ENCODE measurements at regions not wholly inside any gene's neighbourhood (a gene's known extent, or its start where the extent isn't known, plus 50 kb on each side); places are given as distances from the start of the nearest gene placed in this dataset.

GRCh38 chr18:51480407-51481261 lies 283.2 kb upstream of the MEX3C start:
- ChIA-PET POLR2A (no interaction called here), RAD21 (ENCODE audit: low non-redundant PET in 1 of 2, low total read pairs in 2 of 2, uncharacterized antibody in 2 of 2, unreplicated experiment in 2 of 2) (interaction anchor here in 1 of 2 experiments (0.6 kb wide), 1 partner anchor 64 kb away, joined by 3 read pairs; no protein-coding TSS in a partner anchor), CTCF (no interaction called here)
- H3K4me3 ChIP-seq (replicated peaks in 1 of 2; ENCODE audit: low read depth in 1 of 2, low read length in 2 of 2) = no peak overlapping the region
- no peak for ATAC-seq
- H3K79me2 ChIP-seq (ENCODE audit: insufficient read depth, low read length) = no peaks in the 10 kb centered on the region
- H3K4me2 ChIP-seq (ENCODE audit: low read length) = no peak overlapping the region
- intact Hi-C loops (cut with micrococcal nuclease) = no loop called here
- no peaks in the 10 kb centered on the region for H3K36me3 ChIP-seq (ENCODE audit: control insufficient read depth in 1 of 2, insufficient read depth in 2 of 2, low read length in 2 of 2)
- no peak overlapping the region for H3K27ac ChIP-seq (ENCODE audit: low read depth, low read length)
- H4K20me1 ChIP-seq (ENCODE audit: insufficient read depth) = no peaks in the 10 kb centered on the region
- H3K9me3 ChIP-seq (ENCODE audit: control insufficient read depth in 1 of 2, insufficient read depth in 1 of 2, low read depth in 1 of 2, low read length in 2 of 2) = no peaks in the 10 kb centered on the region
- no peak for DNase-seq (ENCODE audit: low read depth, low spot score)
- BruUV-seq (replicated peaks) = no TSS peak
- TF ChIP-seq POLR2A (IDR thresholded peaks at IDR 0.05; ENCODE audit: borderline replicate concordance, extremely low read depth, insufficient read depth, insufficient read length) (no peak), SP1 (IDR thresholded peaks at IDR 0.05; ENCODE audit: low read depth) (no peak), ELF1 (IDR thresholded peaks at IDR 0.05; ENCODE audit: borderline replicate concordance, low read depth) (no peak), ZFX (IDR thresholded peaks at IDR 0.05) (no peak), POLR2AphosphoS5 (IDR thresholded peaks at IDR 0.05; ENCODE audit: low read depth, low read length) (no peak), CEBPB (IDR thresholded peaks at IDR 0.05; ENCODE audit: low read depth) (no peak), YY1 (IDR thresholded peaks at IDR 0.05; ENCODE audit: extremely low read depth, insufficient replicate concordance, low read depth, low read length) (no peak), CBX3 (IDR thresholded peaks at IDR 0.05; ENCODE audit: low read depth) (no peak), EGR1 (IDR thresholded peaks at IDR 0.05; ENCODE audit: low read depth) (no peak), SIN3A (IDR thresholded peaks at IDR 0.05; ENCODE audit: low read depth) (no peak)
- no peak overlapping the region for H2AFZ ChIP-seq (ENCODE audit: low read depth, low read length, poor library complexity, severe bottlenecking)
- no peaks in the 10 kb centered on the region for H3K4me1 ChIP-seq (ENCODE audit: control insufficient read depth in 1 of 2, insufficient read depth in 2 of 2, low read length in 2 of 2)
- no peaks in the 10 kb centered on the region for H3K9me2 ChIP-seq (ENCODE audit: insufficient read depth)
- no peak overlapping the region for H3K9ac ChIP-seq (ENCODE audit: low read length)
- no peaks in the 10 kb centered on the region for H3K27me3 ChIP-seq (ENCODE audit: insufficient read depth, low read length)

- Histone ChIP-seq H3K4me3 (replicated peaks in 1 of 2; ENCODE audit: low read depth in 1 of 2, low read length in 2 of 2) (no peak overlapping the region), H3K36me3 (ENCODE audit: control insufficient read depth in 1 of 2, insufficient read depth in 2 of 2, low read length in 2 of 2) (no peaks in the 10 kb centered on the region), H3K79me2 (ENCODE audit: insufficient read depth, low read length) (no peaks in the 10 kb centered on the region), H3K4me1 (ENCODE audit: control insufficient read depth in 1 of 2, insufficient read depth in 2 of 2, low read length in 2 of 2) (no peaks in the 10 kb centered on the region), H3K4me2 (ENCODE audit: low read length) (no peak overlapping the region), H3K9me3 (ENCODE audit: control insufficient read depth in 1 of 2, insufficient read depth in 1 of 2, low read depth in 1 of 2, low read length in 2 of 2) (no peaks in the 10 kb centered on the region), H3K9ac (ENCODE audit: low read length) (no peak overlapping the region), H3K27ac (ENCODE audit: low read depth, low read length) (no peak overlapping the region), H2AFZ (ENCODE audit: low read depth, low read length, poor library complexity, severe bottlenecking) (no peak overlapping the region), H4K20me1 (ENCODE audit: insufficient read depth) (no peaks in the 10 kb centered on the region), H3K27me3 (ENCODE audit: insufficient read depth, low read length) (no peaks in the 10 kb centered on the region), H3K9me2 (ENCODE audit: insufficient read depth) (no peaks in the 10 kb centered on the region)
- ChIA-PET POLR2A (no interaction called here), RAD21 (ENCODE audit: low non-redundant PET in 1 of 2, low total read pairs in 2 of 2, uncharacterized antibody in 2 of 2, unreplicated experiment in 2 of 2) (no interaction called here), CTCF (no interaction called here)
- intact Hi-C loops (cut with micrococcal nuclease) = no loop called here
- no TSS peak for BruUV-seq (replicated peaks)
- DNase-seq (ENCODE audit: low read depth, low spot score) = no peak
- ATAC-seq = no peak
- TF ChIP-seq ATF3 (IDR thresholded peaks at IDR 0.05) (no peak), YY1 (IDR thresholded peaks at IDR 0.05; ENCODE audit: extremely low read depth, insufficient replicate concordance, low read depth, low read length) (no peak), EZH2phosphoT487 (IDR thresholded peaks at IDR 0.05; ENCODE audit: borderline replicate concordance) (no peak), MAX (IDR thresholded peaks at IDR 0.05) (no peak), REST (IDR thresholded peaks at IDR 0.05; ENCODE audit: low read depth) (no peak), POLR2A (IDR thresholded peaks at IDR 0.05; ENCODE audit: borderline replicate concordance, extremely low read depth, insufficient read depth, insufficient read length) (no peak)
Measured at GRCh38 chr18:51486735-51487366, 289.4 kb upstream of the MEX3C start.

All from HCT116 (cell line).